ENCODE measurements at regions not wholly inside any gene's neighbourhood (a gene's known extent, or its start where the extent isn't known, plus 50 kb on each side); places are given as distances from the start of the nearest gene placed in this dataset.

DNA sequence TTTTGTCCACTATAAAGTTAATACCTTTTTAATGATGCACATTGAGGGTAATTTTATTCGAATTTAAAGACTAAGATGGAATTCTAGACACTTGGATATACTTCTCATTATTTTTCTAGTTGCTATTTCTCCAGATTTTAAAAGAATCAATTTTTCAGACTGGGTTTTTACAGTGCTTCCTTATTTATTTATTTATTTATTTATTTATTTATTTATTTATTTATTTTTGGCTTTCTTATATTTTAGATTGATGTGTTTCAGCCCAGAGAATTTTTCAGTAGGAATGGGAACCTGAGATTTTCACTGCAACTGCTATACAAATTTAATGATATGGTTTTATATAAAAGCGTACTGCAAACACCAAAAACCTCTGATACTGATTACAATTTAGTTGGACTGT lies 448.7 kb downstream of the ZPLD1 start:
- no peak for TF ChIP-seq GABPA (IDR thresholded peaks at IDR 0.05; ENCODE audit: low read depth)
- TF ChIP-seq, protein P1, sequence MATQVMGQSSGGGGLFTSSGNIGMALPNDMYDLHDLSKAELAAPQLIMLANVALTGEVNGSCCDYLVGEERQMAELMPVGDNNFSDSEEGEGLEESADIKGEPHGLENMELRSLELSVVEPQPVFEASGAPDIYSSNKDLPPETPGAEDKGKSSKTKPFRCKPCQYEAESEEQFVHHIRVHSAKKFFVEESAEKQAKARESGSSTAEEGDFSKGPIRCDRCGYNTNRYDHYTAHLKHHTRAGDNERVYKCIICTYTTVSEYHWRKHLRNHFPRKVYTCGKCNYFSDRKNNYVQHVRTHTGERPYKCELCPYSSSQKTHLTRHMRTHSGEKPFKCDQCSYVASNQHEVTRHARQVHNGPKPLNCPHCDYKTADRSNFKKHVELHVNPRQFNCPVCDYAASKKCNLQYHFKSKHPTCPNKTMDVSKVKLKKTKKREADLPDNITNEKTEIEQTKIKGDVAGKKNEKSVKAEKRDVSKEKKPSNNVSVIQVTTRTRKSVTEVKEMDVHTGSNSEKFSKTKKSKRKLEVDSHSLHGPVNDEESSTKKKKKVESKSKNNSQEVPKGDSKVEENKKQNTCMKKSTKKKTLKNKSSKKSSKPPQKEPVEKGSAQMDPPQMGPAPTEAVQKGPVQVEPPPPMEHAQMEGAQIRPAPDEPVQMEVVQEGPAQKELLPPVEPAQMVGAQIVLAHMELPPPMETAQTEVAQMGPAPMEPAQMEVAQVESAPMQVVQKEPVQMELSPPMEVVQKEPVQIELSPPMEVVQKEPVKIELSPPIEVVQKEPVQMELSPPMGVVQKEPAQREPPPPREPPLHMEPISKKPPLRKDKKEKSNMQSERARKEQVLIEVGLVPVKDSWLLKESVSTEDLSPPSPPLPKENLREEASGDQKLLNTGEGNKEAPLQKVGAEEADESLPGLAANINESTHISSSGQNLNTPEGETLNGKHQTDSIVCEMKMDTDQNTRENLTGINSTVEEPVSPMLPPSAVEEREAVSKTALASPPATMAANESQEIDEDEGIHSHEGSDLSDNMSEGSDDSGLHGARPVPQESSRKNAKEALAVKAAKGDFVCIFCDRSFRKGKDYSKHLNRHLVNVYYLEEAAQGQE (IDR thresholded peaks at IDR 0.05; ENCODE audit: insufficient replicate concordance, low read depth): no peak
- TF ChIP-seq SPI1 (IDR thresholded peaks at IDR 0.05; ENCODE audit: borderline replicate concordance, low read depth): no peak
- TF ChIP-seq POLR2AphosphoS5 (IDR thresholded peaks at IDR 0.05; ENCODE audit: low read depth): no peak
- TF ChIP-seq, protein P2, sequence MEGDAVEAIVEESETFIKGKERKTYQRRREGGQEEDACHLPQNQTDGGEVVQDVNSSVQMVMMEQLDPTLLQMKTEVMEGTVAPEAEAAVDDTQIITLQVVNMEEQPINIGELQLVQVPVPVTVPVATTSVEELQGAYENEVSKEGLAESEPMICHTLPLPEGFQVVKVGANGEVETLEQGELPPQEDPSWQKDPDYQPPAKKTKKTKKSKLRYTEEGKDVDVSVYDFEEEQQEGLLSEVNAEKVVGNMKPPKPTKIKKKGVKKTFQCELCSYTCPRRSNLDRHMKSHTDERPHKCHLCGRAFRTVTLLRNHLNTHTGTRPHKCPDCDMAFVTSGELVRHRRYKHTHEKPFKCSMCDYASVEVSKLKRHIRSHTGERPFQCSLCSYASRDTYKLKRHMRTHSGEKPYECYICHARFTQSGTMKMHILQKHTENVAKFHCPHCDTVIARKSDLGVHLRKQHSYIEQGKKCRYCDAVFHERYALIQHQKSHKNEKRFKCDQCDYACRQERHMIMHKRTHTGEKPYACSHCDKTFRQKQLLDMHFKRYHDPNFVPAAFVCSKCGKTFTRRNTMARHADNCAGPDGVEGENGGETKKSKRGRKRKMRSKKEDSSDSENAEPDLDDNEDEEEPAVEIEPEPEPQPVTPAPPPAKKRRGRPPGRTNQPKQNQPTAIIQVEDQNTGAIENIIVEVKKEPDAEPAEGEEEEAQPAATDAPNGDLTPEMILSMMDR (IDR thresholded peaks at IDR 0.05; ENCODE audit: insufficient read depth, low read length): no peak
- Histone ChIP-seq H3K4me3 (replicated peaks; ENCODE audit: insufficient read depth, low read length) (no peak overlapping the region), H3K27me3 (ENCODE audit: insufficient read depth, poor library complexity, severe bottlenecking) (no peaks in the 10 kb centered on the region), H3K27ac (replicated peaks) (no peak overlapping the region)
- DNase-seq (ENCODE audit: low read depth in 1 of 2, low spot score in 1 of 2): no peak

- Histone ChIP-seq H3K27ac (replicated peaks) (no peak overlapping the region), H3K4me3 (replicated peaks; ENCODE audit: insufficient read depth, low read length) (no peak overlapping the region), H3K27me3 (ENCODE audit: insufficient read depth, poor library complexity, severe bottlenecking) (no peaks in the 10 kb centered on the region)
- no peak for DNase-seq (ENCODE audit: low read depth in 1 of 2, low spot score in 1 of 2)
- TF ChIP-seq, protein P2 (IDR thresholded peaks at IDR 0.05; ENCODE audit: insufficient read depth, low read length): no peak
- no peak for TF ChIP-seq POLR2AphosphoS5 (IDR thresholded peaks at IDR 0.05; ENCODE audit: low read depth)
- no peak for TF ChIP-seq GABPA (IDR thresholded peaks at IDR 0.05; ENCODE audit: low read depth)
- TF ChIP-seq, protein P1 (IDR thresholded peaks at IDR 0.05; ENCODE audit: insufficient replicate concordance, low read depth): no peak
- no peak for TF ChIP-seq SPI1 (IDR thresholded peaks at IDR 0.05; ENCODE audit: borderline replicate concordance, low read depth)
Measured at GRCh38 chr3:102885289-102885688, 450.5 kb downstream of the ZPLD1 start.

DNA sequence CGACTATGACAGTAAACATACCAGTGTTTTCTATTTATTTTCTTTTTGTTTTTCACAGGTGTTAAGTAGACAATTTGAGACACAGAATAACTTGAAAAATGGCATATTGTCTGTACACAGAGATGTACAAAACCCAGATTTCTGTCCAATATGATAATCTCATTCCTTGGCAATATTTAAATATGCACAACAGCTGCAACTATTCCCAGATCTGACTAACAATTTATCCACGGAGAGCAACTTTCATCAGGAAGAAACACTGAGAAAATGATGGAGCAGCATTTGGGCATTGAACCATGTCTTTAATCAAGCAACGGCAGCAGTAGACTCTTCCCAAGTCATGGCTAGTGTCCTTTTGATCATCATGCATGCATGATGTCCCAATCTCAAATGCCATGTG lies 452.6 kb downstream of the ZPLD1 start:
- no peak overlapping the region for H3K27ac ChIP-seq (replicated peaks)
- TF ChIP-seq POLR2AphosphoS5 (IDR thresholded peaks at IDR 0.05; ENCODE audit: low read depth) (no peak), GABPA (IDR thresholded peaks at IDR 0.05; ENCODE audit: low read depth) (no peak), SPI1 (IDR thresholded peaks at IDR 0.05; ENCODE audit: borderline replicate concordance, low read depth) (no peak)
- TF ChIP-seq, protein P1 (IDR thresholded peaks at IDR 0.05; ENCODE audit: insufficient replicate concordance, low read depth): no peak
- TF ChIP-seq, protein P2 (IDR thresholded peaks at IDR 0.05; ENCODE audit: insufficient read depth, low read length): no peak
- DNase-seq (ENCODE audit: low read depth in 1 of 2, low spot score in 1 of 2): no peak
- H3K4me3 ChIP-seq (replicated peaks; ENCODE audit: insufficient read depth, low read length): no peak overlapping the region
- H3K27me3 ChIP-seq (ENCODE audit: insufficient read depth, poor library complexity, severe bottlenecking): no peaks in the 10 kb centered on the region

All from HL-60 (cell line).